T-cell (primary cell): ENCODE measurements at regions not wholly inside any gene's neighbourhood (a gene's known extent, or its start where the extent isn't known, plus 50 kb on each side); places are given as distances from the start of the nearest gene placed in this dataset.

ENCODE experiments used
- ATAC-seq, 4 experiments: fragments of 200-7000 bp in 3 of 4; fragments of 150-1000 bp in 1 of 4; cut with Tn5 transposase; replicated peaks in 1 of 4; 1 replicate in 3 of 4; 2 replicates in 1 of 4; pipeline ENCODE4 v1.10.0; 2021; ENCODE audit warnings: moderate library complexity in 3 of 4, mild to moderate bottlenecking in 2 of 4, moderate number of reproducible peaks in 1 of 4
- CTCF ChIA-PET, 2 donors: fragments of 300-600 bp; sonication (Branson Sonifier 250); formaldehyde crosslinking; loops; one replicate each; lab custom pipeline; 2022; ENCODE audit warnings: antibody characterized with exemption in 2 of 2; lab: Charles Lee
- POLR2A ChIA-PET, 2 donors: fragments of 300-600 bp; sonication (Branson Sonifier 250); formaldehyde crosslinking; loops; one replicate each; lab custom pipeline; 2022; ENCODE audit warnings: antibody characterized with exemption in 2 of 2; lab: Charles Lee
- DNase-seq, 35 experiments: peaks; one replicate each; pipeline versions ENCODE4 v3.0.0 to v3.0.0-alpha.2; 2013 to 2023
- H3K27ac ChIP-seq: one replicate; pipeline ENCODE4 v1.5.1; 2013; ENCODE audit warnings: low read length
- H3K27me3 ChIP-seq, 2 experiments: replicated peaks in 1 of 2; 1 replicate in 1 of 2; 2 replicates in 1 of 2; pipeline versions ENCODE4 v1.6.1 to v1.7.0; 2013; ENCODE audit warnings: low read length in 1 of 2, mixed read lengths in 1 of 2; ENCODE audit not compliant: control insufficient read depth in 2 of 2, insufficient read depth in 2 of 2; ENCODE audit errors: extremely low read depth in 1 of 2
- H3K36me3 ChIP-seq, 2 donors: 1 replicate in 1 of 2; 2 replicates in 1 of 2; pipeline versions ENCODE4 v1.6.1 to v1.7.0; 2013; ENCODE audit warnings: low read length in 1 of 2; ENCODE audit not compliant: control insufficient read depth in 2 of 2, insufficient read depth in 1 of 2; ENCODE audit errors: extremely low read depth in 1 of 2
- H3K4me1 ChIP-seq, 2 experiments: 1 replicate in 1 of 2; 2 replicates in 1 of 2; pipeline versions ENCODE4 v1.6.1 to v1.7.0; 2013; ENCODE audit warnings: low read length in 2 of 2, mixed read lengths in 1 of 2; ENCODE audit not compliant: insufficient read depth in 2 of 2, control insufficient read depth in 1 of 2; ENCODE audit errors: extremely low read depth in 1 of 2
- H3K4me3 ChIP-seq, 2 donors: 1 replicate in 1 of 2; 2 replicates in 1 of 2; pipeline versions ENCODE4 v1.5.1 to v1.7.0; 2013; ENCODE audit warnings: mild to moderate bottlenecking in 2 of 2, low read length in 1 of 2, moderate library complexity in 1 of 2; ENCODE audit not compliant: control insufficient read depth in 1 of 2; ENCODE audit errors: extremely low read depth in 1 of 2
- H3K9me3 ChIP-seq: 2 replicates; pipeline ENCODE4 v1.7.0; 2013
- H3K27ac Mint-ChIP-seq, 2 donors: one replicate each; pipeline ENCODE4 v1.8.0; 2020 to 2021; ENCODE audit warnings: mild to moderate bottlenecking in 2 of 2, mixed read lengths in 2 of 2
- H3K27me3 Mint-ChIP-seq, 2 donors: one replicate each; pipeline ENCODE4 v1.8.0; 2021 to 2022; ENCODE audit warnings: mixed read lengths in 2 of 2
- H3K36me3 Mint-ChIP-seq: one replicate; pipeline ENCODE4 v1.8.0; 2021; ENCODE audit warnings: mixed read lengths
- H3K4me1 Mint-ChIP-seq, 3 donors: one replicate each; pipeline ENCODE4 v1.8.0; 2020 to 2022; ENCODE audit warnings: mixed read lengths in 3 of 3, mild to moderate bottlenecking in 1 of 3
- H3K4me3 Mint-ChIP-seq, 3 donors: one replicate each; pipeline ENCODE4 v1.8.0; 2020 to 2022; ENCODE audit warnings: mild to moderate bottlenecking in 3 of 3, mixed read lengths in 3 of 3, moderate library complexity in 3 of 3
- H3K9me3 Mint-ChIP-seq, 3 donors: one replicate each; pipeline ENCODE4 v1.8.0; 2020 to 2022; ENCODE audit warnings: mixed read lengths in 3 of 3
- WGBS: methylation state at CpG from one replicate; pipeline ENCODE4 v1.1.5; 2013; ENCODE audit warnings: missing lambda C conversion rate; ENCODE audit not compliant: insufficient coverage; 5-methylcytosine and 5-hydroxymethylcytosine counted together

DNA sequence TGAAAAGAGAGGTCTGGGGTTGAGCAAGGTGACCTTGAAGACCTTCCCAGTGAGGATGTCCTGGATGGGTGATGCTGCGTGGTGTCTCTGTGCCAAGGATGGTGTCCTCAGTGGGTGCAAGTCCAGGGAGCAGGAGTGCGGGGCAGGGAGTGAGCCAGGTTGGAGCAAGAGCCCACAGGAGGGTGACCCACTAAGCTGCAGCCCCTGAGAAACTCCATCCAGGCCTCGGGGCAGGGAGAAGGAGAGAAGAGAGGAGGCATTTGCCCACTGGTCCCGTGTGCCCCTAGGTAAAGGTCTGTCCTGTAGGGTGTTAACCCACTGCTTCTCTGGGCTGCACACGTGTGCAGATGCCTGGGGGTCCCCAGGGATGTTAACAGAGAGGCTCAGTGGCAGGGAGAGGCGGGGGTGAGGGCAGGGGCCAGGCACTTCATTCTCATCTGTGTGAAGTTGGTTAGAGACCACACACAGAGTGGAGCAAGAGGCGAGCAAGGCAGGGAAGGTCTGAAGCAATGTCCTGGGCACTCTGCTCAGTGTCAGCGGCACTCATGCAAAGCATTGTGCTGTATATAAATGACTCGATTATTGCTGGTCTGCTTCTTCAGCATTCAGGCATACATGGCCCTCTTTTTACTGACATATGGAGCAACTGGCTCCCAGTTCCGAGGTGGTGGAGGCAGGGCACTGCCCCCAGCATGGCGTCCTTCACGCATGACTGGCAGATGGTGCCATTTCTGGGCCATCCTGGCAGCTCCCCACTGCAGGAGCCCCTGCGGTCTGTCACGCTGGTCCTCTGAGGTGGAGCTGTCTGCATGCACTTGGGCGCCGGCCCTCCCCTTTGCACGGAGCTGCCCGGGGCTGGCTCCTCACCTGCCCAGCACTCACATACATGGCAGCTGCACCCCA, 117.2 kb upstream of the HS6ST1 start:
- no peak overlapping the region for H3K4me3 Mint-ChIP-seq
- H3K27ac Mint-ChIP-seq = no peak overlapping the region
- ChIA-PET CTCF (no interaction called here), POLR2A (no interaction called here)
- DNase-seq (peak in 1 of 35 experiments; percentile 15), ATAC-seq (no peak)
- Histone ChIP-seq H3K36me3 (no peaks in the 10 kb centered on the region), H3K9me3 (no peaks in the 10 kb centered on the region), H3K27me3 (peaks cover 0 to 39% of the 10 kb centered on the region in 2 experiments), H3K4me3 (no peak overlapping the region), H3K27ac (no peak overlapping the region), H3K4me1 (no peaks in the 10 kb centered on the region)
- H3K36me3 Mint-ChIP-seq = no peaks in the 10 kb centered on the region
- WGBS = 79% methylated on average over 17 of the region's 18 CpGs
- peaks cover 0 to 4% (median 0%) of the 10 kb centered on the region in 3 donors for H3K9me3 Mint-ChIP-seq
- no peaks in the 10 kb centered on the region for H3K4me1 Mint-ChIP-seq
- peaks cover 4 to 18% of the 10 kb centered on the region in 2 donors for H3K27me3 Mint-ChIP-seq

DNA sequence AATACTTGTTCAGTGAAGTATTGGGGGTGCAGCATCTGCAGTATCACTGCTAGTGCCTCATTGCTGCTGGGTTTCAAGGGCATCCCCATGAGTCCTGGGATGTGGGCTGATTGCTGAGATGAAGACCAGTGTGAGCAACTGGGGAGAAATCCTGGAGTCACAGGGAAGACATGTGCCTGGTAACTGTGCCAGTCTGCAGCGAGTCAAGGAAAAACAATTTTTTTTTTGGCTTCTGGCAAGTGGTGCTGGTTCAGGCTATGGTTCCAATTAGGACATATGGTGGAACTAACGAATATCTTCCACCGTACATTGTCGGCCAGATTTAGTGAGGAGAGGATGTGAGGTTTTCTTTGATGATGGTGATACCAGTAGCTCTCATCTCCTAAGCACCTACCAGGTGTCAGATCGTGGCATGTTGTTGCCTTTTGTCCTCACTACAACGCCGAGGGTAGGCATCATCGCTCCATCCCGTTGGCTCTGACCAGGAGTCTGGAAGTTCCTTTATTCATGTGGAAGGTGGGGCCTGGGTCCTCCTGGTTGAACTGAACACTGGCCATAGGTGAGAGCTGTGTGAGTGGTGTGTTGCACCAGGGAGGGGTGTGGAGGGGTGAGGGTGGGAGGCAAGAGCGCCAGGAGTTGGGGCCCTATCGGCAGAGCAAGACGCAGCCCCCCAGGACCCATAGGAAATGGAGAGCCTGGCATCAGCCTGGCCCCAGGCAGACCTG, 118.0 kb upstream of the HS6ST1 start:
- H3K4me1 ChIP-seq = no peaks in the 10 kb centered on the region
- H3K27ac Mint-ChIP-seq = no peak overlapping the region
- no peak overlapping the region for H3K4me3 ChIP-seq
- no peak overlapping the region for H3K27ac ChIP-seq
- ChIA-PET POLR2A (no interaction called here), CTCF (no interaction called here)
- H3K9me3 ChIP-seq = no peaks in the 10 kb centered on the region
- H3K4me3 Mint-ChIP-seq = no peak overlapping the region
- no peaks in the 10 kb centered on the region for H3K36me3 Mint-ChIP-seq
- peaks cover 0 to 47% of the 10 kb centered on the region in 2 experiments for H3K27me3 ChIP-seq
- ATAC-seq (no peak), DNase-seq (no peak)
- H3K27me3 Mint-ChIP-seq = peaks cover 4 to 18% of the 10 kb centered on the region in 2 donors
- 43% methylated on average over 9 of the region's 12 CpGs for WGBS
- H3K4me1 Mint-ChIP-seq = no peaks in the 10 kb centered on the region
- peaks cover 0 to 4% (median 0%) of the 10 kb centered on the region in 3 donors for H3K9me3 Mint-ChIP-seq
- no peaks in the 10 kb centered on the region for H3K36me3 ChIP-seq

DNA sequence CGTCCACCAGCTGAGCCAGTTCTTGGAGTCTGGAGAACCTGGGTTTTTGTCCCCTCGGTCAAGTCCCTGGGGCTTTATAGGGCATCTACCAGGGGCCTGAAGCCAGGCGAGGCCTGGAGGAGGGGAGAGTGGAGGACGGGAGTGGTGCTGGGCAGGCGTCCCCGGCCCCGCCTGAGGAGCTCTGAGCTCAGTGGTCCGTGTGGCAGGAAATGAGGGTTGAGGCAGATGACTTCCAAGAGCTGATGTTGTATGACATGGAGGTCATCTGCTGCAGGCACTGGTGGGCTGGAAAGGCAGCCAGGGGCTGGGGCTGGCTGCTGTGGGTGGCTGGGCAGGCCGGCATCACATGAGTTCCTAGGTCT, 118.5 kb upstream of the HS6ST1 start:
- H3K27me3 ChIP-seq = peaks cover 0 to 50% of the 10 kb centered on the region in 2 experiments
- no peaks in the 10 kb centered on the region for H3K36me3 ChIP-seq
- peak in 1 of 35 experiments; percentile 19 for DNase-seq
- no peaks in the 10 kb centered on the region for H3K9me3 ChIP-seq
- no peak for ATAC-seq
- H3K4me3 ChIP-seq = no peak overlapping the region
- Mint-ChIP-seq H3K27me3 (peaks cover 4 to 20% of the 10 kb centered on the region in 2 donors), H3K4me3 (no peak overlapping the region), H3K9me3 (peaks cover 0 to 4% (median 0%) of the 10 kb centered on the region in 3 donors), H3K27ac (no peak overlapping the region), H3K4me1 (no peaks in the 10 kb centered on the region), H3K36me3 (no peaks in the 10 kb centered on the region)
- H3K27ac ChIP-seq = no peak overlapping the region
- POLR2A ChIA-PET = no interaction called here
- CTCF ChIA-PET = no interaction called here
- WGBS = 44% methylated on average over 7 of the region's 9 CpGs
- no peaks in the 10 kb centered on the region for H3K4me1 ChIP-seq

- DNase-seq = peak in 1 of 35 experiments; percentile 19
- H3K9me3 Mint-ChIP-seq = no peaks in the 10 kb centered on the region
- no peak overlapping the region for H3K4me3 Mint-ChIP-seq
Observed at GRCh38 chr2:128438091-128438490, 119.4 kb upstream of the HS6ST1 start.

DNA sequence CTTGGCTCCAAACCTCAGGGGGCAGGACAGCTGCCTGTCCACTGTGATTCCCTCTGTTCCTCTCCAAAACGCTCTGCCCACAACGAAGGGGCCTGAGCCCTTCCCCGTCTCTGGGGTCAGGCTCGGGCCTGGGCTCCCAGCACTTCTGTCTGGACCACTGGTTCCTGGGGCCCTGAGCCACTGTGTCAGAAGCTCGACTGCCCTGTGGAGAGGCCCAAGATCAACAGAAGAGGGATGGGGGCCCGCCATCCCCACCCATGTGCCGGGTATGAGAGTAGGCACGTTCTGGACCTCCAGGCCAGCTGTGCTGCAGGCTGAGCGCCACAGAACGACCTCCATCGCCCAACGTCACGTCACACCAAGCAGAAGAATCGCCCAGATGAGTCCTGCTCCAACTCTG, 119.9 kb upstream of the HS6ST1 start:
- Histone ChIP-seq H3K4me3 (no peak overlapping the region), H3K4me1 (no peaks in the 10 kb centered on the region), H3K36me3 (no peaks in the 10 kb centered on the region), H3K9me3 (no peaks in the 10 kb centered on the region), H3K27me3 (peaks cover 0 to 54% of the 10 kb centered on the region in 2 experiments), H3K27ac (no peak overlapping the region)
- Mint-ChIP-seq H3K9me3 (no peaks in the 10 kb centered on the region), H3K4me1 (no peaks in the 10 kb centered on the region), H3K27me3 (peaks cover 4 to 19% of the 10 kb centered on the region in 2 donors), H3K27ac (no peak overlapping the region), H3K4me3 (no peak overlapping the region), H3K36me3 (no peaks in the 10 kb centered on the region)
- ChIA-PET CTCF (no interaction called here), POLR2A (no interaction called here)
- WGBS = 83% methylated on average over 8 of the region's 14 CpGs
- ATAC-seq (no peak), DNase-seq (peak in 1 of 35 experiments; percentile 15)

More at GRCh38 chr2:128438091-128438490, 119.4 kb upstream of the HS6ST1 start:
- Histone ChIP-seq H3K4me1 (no peaks in the 10 kb centered on the region), H3K27me3 (peaks cover 0 to 54% of the 10 kb centered on the region in 2 experiments), H3K4me3 (no peak overlapping the region), H3K27ac (no peak overlapping the region), H3K9me3 (no peaks in the 10 kb centered on the region), H3K36me3 (no peaks in the 10 kb centered on the region)
- ChIA-PET POLR2A (no interaction called here), CTCF (no interaction called here)
- no peak for ATAC-seq
- Mint-ChIP-seq H3K27ac (no peak overlapping the region), H3K27me3 (peaks cover 4 to 20% of the 10 kb centered on the region in 2 donors), H3K36me3 (no peaks in the 10 kb centered on the region), H3K4me1 (no peaks in the 10 kb centered on the region)
- WGBS = 88% methylated on average over 15 of the region's 16 CpGs

DNA sequence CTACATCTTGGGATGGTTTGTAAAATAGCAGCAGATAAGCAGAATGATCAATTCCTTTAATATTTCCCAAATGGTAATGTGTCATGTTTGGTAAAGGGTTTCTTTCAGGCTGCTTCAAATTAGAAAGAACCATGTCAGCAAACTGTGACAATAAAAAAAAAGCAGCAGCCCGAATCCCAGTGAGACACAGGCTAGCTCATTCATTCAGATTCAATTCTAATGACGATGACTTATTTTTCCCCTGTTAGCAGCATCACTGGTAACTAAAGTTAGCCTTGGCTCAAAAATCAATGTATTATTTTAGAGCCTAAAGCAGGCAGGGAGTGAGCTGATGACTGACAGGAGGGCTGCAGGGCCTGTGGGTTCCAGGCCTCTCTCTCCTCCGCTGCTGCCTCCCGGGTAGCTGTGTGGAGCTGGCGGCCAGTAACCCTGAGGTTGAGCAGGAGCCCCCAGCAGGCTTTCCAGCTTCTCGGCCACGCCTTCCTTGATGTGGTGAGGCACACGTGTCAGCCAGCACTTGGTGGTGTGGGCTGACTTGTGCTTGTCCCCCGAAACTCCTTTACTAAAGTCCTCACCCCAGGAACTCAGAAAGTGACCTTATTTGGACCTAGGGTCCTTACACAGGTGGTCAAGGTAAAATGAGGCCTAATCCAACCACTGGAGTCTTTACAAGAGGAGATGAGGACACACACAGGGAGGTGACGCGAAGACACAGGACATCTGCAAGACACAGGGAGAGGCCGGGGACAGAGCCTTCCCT, 120.5 kb upstream of the HS6ST1 start:
- Mint-ChIP-seq H3K27ac (no peak overlapping the region), H3K4me1 (no peaks in the 10 kb centered on the region), H3K9me3 (no peaks in the 10 kb centered on the region), H3K4me3 (no peak overlapping the region), H3K27me3 (peaks cover 4 to 14% of the 10 kb centered on the region in 2 donors), H3K36me3 (no peaks in the 10 kb centered on the region)
- ChIA-PET POLR2A (no interaction called here), CTCF (no interaction called here)
- 84% methylated on average over 7 of the region's 12 CpGs for WGBS
- no peak overlapping the region for H3K27ac ChIP-seq
- peak in 2 of 35 experiments; percentile 4 to 17 for DNase-seq
- peaks cover 0 to 52% of the 10 kb centered on the region in 2 experiments for H3K27me3 ChIP-seq
- H3K9me3 ChIP-seq = no peaks in the 10 kb centered on the region
- H3K36me3 ChIP-seq = no peaks in the 10 kb centered on the region
- no peak overlapping the region for H3K4me3 ChIP-seq
- no peaks in the 10 kb centered on the region for H3K4me1 ChIP-seq
- ATAC-seq = no peak
